Astrocyte (in vitro differentiated cells and primary cell): ENCODE measurements at regions not wholly inside any gene's neighbourhood (a gene's known extent, or its start where the extent isn't known, plus 50 kb on each side); places are given as distances from the start of the nearest gene placed in this dataset.

Source experiments
- DNase-seq: peaks from one replicate; pipeline ENCODE4 v3.0.0-alpha.2; 2010; ENCODE audit warnings: low read depth
- FAIRE-seq: peaks from 2 replicates; lab custom pipeline; 2011; peaks lifted over from hg19 to GRCh38; lab: Jason Lieb, UNC
- H2AFZ ChIP-seq: 2 replicates; pipeline ENCODE4 v1.6.0; 2012; ENCODE audit warnings: low read depth, low read length, inconsistent platforms
- H3K27ac ChIP-seq: 2 replicates; pipeline ENCODE4 v1.5.1; 2011; ENCODE audit warnings: low read depth, low read length, inconsistent platforms
- H3K27me3 ChIP-seq: 2 replicates; pipeline ENCODE4 v1.6.0; 2011; ENCODE audit warnings: low read length, inconsistent platforms; ENCODE audit not compliant: insufficient read depth
- H3K36me3 ChIP-seq: 2 replicates; pipeline ENCODE4 v1.5.1; 2011; ENCODE audit warnings: low read length, inconsistent platforms; ENCODE audit not compliant: insufficient read depth
- H3K4me1 ChIP-seq: 2 replicates; pipeline ENCODE4 v1.5.1; 2011; ENCODE audit warnings: low read length, inconsistent platforms; ENCODE audit not compliant: insufficient read depth
- H3K4me2 ChIP-seq: 2 replicates; pipeline ENCODE4 v1.6.0; 2012; ENCODE audit warnings: low read length, inconsistent platforms
- H3K4me3 ChIP-seq: 2 replicates; pipeline ENCODE4 v1.5.1; 2011; ENCODE audit warnings: low read depth, mild to moderate bottlenecking, low read length, inconsistent platforms; ENCODE audit not compliant: insufficient read depth
- H3K79me2 ChIP-seq: 2 replicates; pipeline ENCODE4 v1.6.0; 2012; ENCODE audit warnings: mild to moderate bottlenecking, low read length, inconsistent platforms; ENCODE audit not compliant: insufficient read depth
- H3K9ac ChIP-seq: 2 replicates; pipeline ENCODE4 v1.6.0; 2012; ENCODE audit warnings: mild to moderate bottlenecking, low read length, inconsistent platforms
- H3K9me3 ChIP-seq: 2 replicates; pipeline ENCODE4 v1.5.1; 2012; ENCODE audit warnings: low read depth, mild to moderate bottlenecking, low read length, inconsistent platforms; ENCODE audit not compliant: insufficient read depth
- H4K20me1 ChIP-seq: 2 replicates; pipeline ENCODE4 v1.6.0; 2012; ENCODE audit warnings: low read length, inconsistent platforms; ENCODE audit not compliant: insufficient read depth
- H3K27ac Mint-ChIP-seq: one replicate; pipeline ENCODE4 v1.8.0; 2021; ENCODE audit warnings: mild to moderate bottlenecking, mixed read lengths; ENCODE audit not compliant: unreplicated experiment
- H3K27me3 Mint-ChIP-seq: one replicate; pipeline ENCODE4 v1.8.0; 2021; ENCODE audit warnings: low read depth, mixed read lengths; ENCODE audit not compliant: unreplicated experiment
- H3K36me3 Mint-ChIP-seq: one replicate; pipeline ENCODE4 v1.8.0; 2021; ENCODE audit warnings: low read depth, mixed read lengths; ENCODE audit not compliant: unreplicated experiment
- H3K4me1 Mint-ChIP-seq: one replicate; pipeline ENCODE4 v1.8.0; 2021; ENCODE audit warnings: low read depth, mixed read lengths; ENCODE audit not compliant: unreplicated experiment
- H3K4me3 Mint-ChIP-seq: one replicate; pipeline ENCODE4 v1.8.0; 2021; ENCODE audit warnings: mild to moderate bottlenecking, moderate library complexity, mixed read lengths; ENCODE audit not compliant: unreplicated experiment
- H3K9me3 Mint-ChIP-seq: one replicate; pipeline ENCODE4 v1.8.0; 2021; ENCODE audit warnings: mild to moderate bottlenecking, mixed read lengths; ENCODE audit not compliant: unreplicated experiment
- CTCF ChIP-seq: IDR thresholded peaks from 2 replicates; pipeline ENCODE4 v1.5.1; 2011; ENCODE audit warnings: low read depth, mild to moderate bottlenecking, inconsistent platforms, low read length, moderate library complexity; ENCODE audit not compliant: insufficient read depth
- EZH2 ChIP-seq: IDR thresholded peaks from 2 replicates; pipeline ENCODE4 v1.6.1; 2012; ENCODE audit warnings: mild to moderate bottlenecking, low read length, inconsistent platforms; ENCODE audit not compliant: insufficient read depth

GRCh38 chr17:77320044-77320440, 179.3 kb downstream of the SEC14L1 start:
- no peak for FAIRE-seq
- Mint-ChIP-seq H3K4me1 (peaks cover 72% of the 10 kb centered on the region), H3K27ac (peak overlapping the region; percentile 47), H3K4me3 (peak overlapping the region; percentile 66), H3K36me3 (no peaks in the 10 kb centered on the region), H3K27me3 (no peaks in the 10 kb centered on the region), H3K9me3 (no peaks in the 10 kb centered on the region)
- peak overlapping the region; percentile 73 for H3K27ac ChIP-seq
- H3K4me3 ChIP-seq: peak overlapping the region; percentile 59
- H3K79me2 ChIP-seq: peaks cover 29% of the 10 kb centered on the region
- peak; percentile 36 for DNase-seq
- no peaks in the 10 kb centered on the region for H4K20me1 ChIP-seq
- H3K36me3 ChIP-seq: no peaks in the 10 kb centered on the region
- H3K4me2 ChIP-seq: peak overlapping the region; percentile 73
- H3K27me3 ChIP-seq: no peaks in the 10 kb centered on the region
- no peaks in the 10 kb centered on the region for H3K9me3 ChIP-seq
- no peak overlapping the region for H2AFZ ChIP-seq
- H3K4me1 ChIP-seq: peaks cover 75% of the 10 kb centered on the region
- H3K9ac ChIP-seq: peak overlapping the region; percentile 76
- TF ChIP-seq CTCF (no peak), EZH2 (no peak)

GRCh38 chr17:77320485-77321256, 179.9 kb downstream of the SEC14L1 start:
- peak overlapping the region; percentile 73 for H3K27ac ChIP-seq

More at GRCh38 chr17:77320485-77321256, 179.9 kb downstream of the SEC14L1 start:
- peak overlapping the region; percentile 47 for H3K27ac Mint-ChIP-seq
- no peak for FAIRE-seq
- H3K36me3 ChIP-seq: no peaks in the 10 kb centered on the region
- no peaks in the 10 kb centered on the region for H3K27me3 Mint-ChIP-seq
- H3K4me3 Mint-ChIP-seq: peak overlapping the region; percentile 25
- no peaks in the 10 kb centered on the region for H3K9me3 ChIP-seq
- H3K4me2 ChIP-seq: peak overlapping the region; percentile 73
- peaks cover 29% of the 10 kb centered on the region for H3K79me2 ChIP-seq
- peaks cover 71% of the 10 kb centered on the region for H3K4me1 Mint-ChIP-seq
- H3K4me1 ChIP-seq: peaks cover 77% of the 10 kb centered on the region
- no peaks in the 10 kb centered on the region for H3K9me3 Mint-ChIP-seq
- no peaks in the 10 kb centered on the region for H3K36me3 Mint-ChIP-seq
- peak overlapping the region; percentile 59 for H3K4me3 ChIP-seq
- H4K20me1 ChIP-seq: peaks cover 4% of the 10 kb centered on the region
- no peaks in the 10 kb centered on the region for H3K27me3 ChIP-seq
- no peak overlapping the region for H2AFZ ChIP-seq
- peak overlapping the region; percentile 76 for H3K9ac ChIP-seq
- DNase-seq: no peak
- TF ChIP-seq CTCF (no peak), EZH2 (no peak)
